Astrocyte (in vitro differentiated cells and primary cell): ENCODE measurements at regions not wholly inside any gene's neighbourhood (a gene's known extent, or its start where the extent isn't known, plus 50 kb on each side); places are given as distances from the start of the nearest gene placed in this dataset.

Experiments
- DNase-seq: peaks from one replicate; pipeline ENCODE4 v3.0.0-alpha.2; 2010; ENCODE audit warnings: low read depth
- FAIRE-seq: peaks from 2 replicates; lab custom pipeline; 2011; peaks lifted over from hg19 to GRCh38; lab: Jason Lieb, UNC
- H2AFZ ChIP-seq: 2 replicates; pipeline ENCODE4 v1.6.0; 2012; ENCODE audit warnings: low read depth, low read length, inconsistent platforms
- H3K27ac ChIP-seq: 2 replicates; pipeline ENCODE4 v1.5.1; 2011; ENCODE audit warnings: low read depth, low read length, inconsistent platforms
- H3K27me3 ChIP-seq: 2 replicates; pipeline ENCODE4 v1.6.0; 2011; ENCODE audit warnings: low read length, inconsistent platforms; ENCODE audit not compliant: insufficient read depth
- H3K36me3 ChIP-seq: 2 replicates; pipeline ENCODE4 v1.5.1; 2011; ENCODE audit warnings: low read length, inconsistent platforms; ENCODE audit not compliant: insufficient read depth
- H3K4me1 ChIP-seq: 2 replicates; pipeline ENCODE4 v1.5.1; 2011; ENCODE audit warnings: low read length, inconsistent platforms; ENCODE audit not compliant: insufficient read depth
- H3K4me2 ChIP-seq: 2 replicates; pipeline ENCODE4 v1.6.0; 2012; ENCODE audit warnings: low read length, inconsistent platforms
- H3K4me3 ChIP-seq: 2 replicates; pipeline ENCODE4 v1.5.1; 2011; ENCODE audit warnings: low read depth, mild to moderate bottlenecking, low read length, inconsistent platforms; ENCODE audit not compliant: insufficient read depth
- H3K79me2 ChIP-seq: 2 replicates; pipeline ENCODE4 v1.6.0; 2012; ENCODE audit warnings: mild to moderate bottlenecking, low read length, inconsistent platforms; ENCODE audit not compliant: insufficient read depth
- H3K9ac ChIP-seq: 2 replicates; pipeline ENCODE4 v1.6.0; 2012; ENCODE audit warnings: mild to moderate bottlenecking, low read length, inconsistent platforms
- H3K9me3 ChIP-seq: 2 replicates; pipeline ENCODE4 v1.5.1; 2012; ENCODE audit warnings: low read depth, mild to moderate bottlenecking, low read length, inconsistent platforms; ENCODE audit not compliant: insufficient read depth
- H4K20me1 ChIP-seq: 2 replicates; pipeline ENCODE4 v1.6.0; 2012; ENCODE audit warnings: low read length, inconsistent platforms; ENCODE audit not compliant: insufficient read depth
- H3K27ac Mint-ChIP-seq: one replicate; pipeline ENCODE4 v1.8.0; 2021; ENCODE audit warnings: mild to moderate bottlenecking, mixed read lengths; ENCODE audit not compliant: unreplicated experiment
- H3K27me3 Mint-ChIP-seq: one replicate; pipeline ENCODE4 v1.8.0; 2021; ENCODE audit warnings: low read depth, mixed read lengths; ENCODE audit not compliant: unreplicated experiment
- H3K36me3 Mint-ChIP-seq: one replicate; pipeline ENCODE4 v1.8.0; 2021; ENCODE audit warnings: low read depth, mixed read lengths; ENCODE audit not compliant: unreplicated experiment
- H3K4me1 Mint-ChIP-seq: one replicate; pipeline ENCODE4 v1.8.0; 2021; ENCODE audit warnings: low read depth, mixed read lengths; ENCODE audit not compliant: unreplicated experiment
- H3K4me3 Mint-ChIP-seq: one replicate; pipeline ENCODE4 v1.8.0; 2021; ENCODE audit warnings: mild to moderate bottlenecking, moderate library complexity, mixed read lengths; ENCODE audit not compliant: unreplicated experiment
- H3K9me3 Mint-ChIP-seq: one replicate; pipeline ENCODE4 v1.8.0; 2021; ENCODE audit warnings: mild to moderate bottlenecking, mixed read lengths; ENCODE audit not compliant: unreplicated experiment
- CTCF ChIP-seq: IDR thresholded peaks from 2 replicates; pipeline ENCODE4 v1.5.1; 2011; ENCODE audit warnings: low read depth, mild to moderate bottlenecking, inconsistent platforms, low read length, moderate library complexity; ENCODE audit not compliant: insufficient read depth
- EZH2 ChIP-seq: IDR thresholded peaks from 2 replicates; pipeline ENCODE4 v1.6.1; 2012; ENCODE audit warnings: mild to moderate bottlenecking, low read length, inconsistent platforms; ENCODE audit not compliant: insufficient read depth

- no peak overlapping the region for H3K4me3 ChIP-seq
- H3K36me3 ChIP-seq, result no peaks in the 10 kb centered on the region
- DNase-seq (no peak), FAIRE-seq (no peak)
- no peaks in the 10 kb centered on the region for H3K27me3 Mint-ChIP-seq
- no peaks in the 10 kb centered on the region for H3K79me2 ChIP-seq
- no peak overlapping the region for H3K4me3 Mint-ChIP-seq
- H3K4me2 ChIP-seq, result no peak overlapping the region
- no peaks in the 10 kb centered on the region for H3K36me3 Mint-ChIP-seq
- no peaks in the 10 kb centered on the region for H3K4me1 ChIP-seq
- H3K9me3 ChIP-seq, result no peaks in the 10 kb centered on the region
- no peaks in the 10 kb centered on the region for H4K20me1 ChIP-seq
- no peak overlapping the region for H3K9ac ChIP-seq
- TF ChIP-seq CTCF (no peak), EZH2 (no peak)
- H3K27ac ChIP-seq, result no peak overlapping the region
- H3K9me3 Mint-ChIP-seq, result peaks cover 2% of the 10 kb centered on the region
- no peak overlapping the region for H2AFZ ChIP-seq
- no peaks in the 10 kb centered on the region for H3K27me3 ChIP-seq
- H3K4me1 Mint-ChIP-seq, result no peaks in the 10 kb centered on the region
- H3K27ac Mint-ChIP-seq, result no peak overlapping the region
These were observed 859.0 kb upstream of the SPRY2 start for GRCh38 chr13:81199956-81200355.

GRCh38 chr13:81197966-81198365, 857.0 kb upstream of the SPRY2 start:
- H3K4me3 Mint-ChIP-seq, result no peak overlapping the region
- H2AFZ ChIP-seq, result no peak overlapping the region
- peaks cover 7% of the 10 kb centered on the region for H3K9me3 ChIP-seq
- H3K79me2 ChIP-seq, result no peaks in the 10 kb centered on the region
- TF ChIP-seq EZH2 (no peak), CTCF (no peak)
- H3K4me2 ChIP-seq, result no peak overlapping the region
- no peaks in the 10 kb centered on the region for H3K4me1 Mint-ChIP-seq
- FAIRE-seq (no peak), DNase-seq (no peak)
- no peaks in the 10 kb centered on the region for H3K27me3 Mint-ChIP-seq
- H3K9me3 Mint-ChIP-seq, result peaks cover 9% of the 10 kb centered on the region
- H3K27ac ChIP-seq, result no peak overlapping the region
- no peaks in the 10 kb centered on the region for H3K36me3 ChIP-seq
- H4K20me1 ChIP-seq, result no peaks in the 10 kb centered on the region
- no peaks in the 10 kb centered on the region for H3K27me3 ChIP-seq
- H3K36me3 Mint-ChIP-seq, result no peaks in the 10 kb centered on the region
- H3K4me3 ChIP-seq, result no peak overlapping the region
- no peak overlapping the region for H3K9ac ChIP-seq
- H3K4me1 ChIP-seq, result no peaks in the 10 kb centered on the region
- no peak overlapping the region for H3K27ac Mint-ChIP-seq

GRCh38 chr13:81197483-81197882, 856.6 kb upstream of the SPRY2 start:
- no peaks in the 10 kb centered on the region for H3K36me3 Mint-ChIP-seq

More at GRCh38 chr13:81197483-81197882, 856.6 kb upstream of the SPRY2 start:
- H3K9me3 Mint-ChIP-seq, result peaks cover 9% of the 10 kb centered on the region
- no peaks in the 10 kb centered on the region for H3K4me1 ChIP-seq
- H3K27ac Mint-ChIP-seq, result no peak overlapping the region
- no peak overlapping the region for H3K4me3 ChIP-seq
- no peak overlapping the region for H2AFZ ChIP-seq
- no peak overlapping the region for H3K9ac ChIP-seq
- no peak for DNase-seq
- no peaks in the 10 kb centered on the region for H3K27me3 ChIP-seq
- TF ChIP-seq EZH2 (no peak), CTCF (no peak)
- H3K9me3 ChIP-seq, result peaks cover 7% of the 10 kb centered on the region
- H3K4me2 ChIP-seq, result no peak overlapping the region
- H3K36me3 ChIP-seq, result no peaks in the 10 kb centered on the region
- no peak overlapping the region for H3K27ac ChIP-seq
- H3K79me2 ChIP-seq, result no peaks in the 10 kb centered on the region
- FAIRE-seq, result no peak
- H4K20me1 ChIP-seq, result no peaks in the 10 kb centered on the region
- H3K27me3 Mint-ChIP-seq, result no peaks in the 10 kb centered on the region
- no peak overlapping the region for H3K4me3 Mint-ChIP-seq
- no peaks in the 10 kb centered on the region for H3K4me1 Mint-ChIP-seq
